Karpas-422 (cell line): ENCODE measurements at regions not wholly inside any gene's neighbourhood (a gene's known extent, or its start where the extent isn't known, plus 50 kb on each side); places are given as distances from the start of the nearest gene placed in this dataset.

Experiments used
- DNase-seq: peaks from one replicate; pipeline ENCODE4 v3.0.0-alpha.2; 2015
- H2AFZ ChIP-seq: fragments of 200-600 bp; sonication (generic); 2 replicates; pipeline ENCODE4 v1.6.1; 2014; ENCODE audit warnings: antibody characterized with exemption, low read length, mixed read lengths
- H3K27ac ChIP-seq: fragments of 200-600 bp; sonication (generic); 2 replicates; pipeline ENCODE4 v1.5.1; 2014; ENCODE audit warnings: mild to moderate bottlenecking, low read length, moderate library complexity
- H3K27me3 ChIP-seq: fragments of 200-600 bp; sonication (generic); 2 replicates; pipeline ENCODE4 v1.6.1; 2014; ENCODE audit warnings: low read length, mixed read lengths
- H3K36me3 ChIP-seq: fragments of 200-600 bp; sonication (generic); 2 replicates; pipeline ENCODE4 v1.6.1; 2014; ENCODE audit warnings: low read length, mixed read lengths; ENCODE audit not compliant: insufficient read depth
- H3K4me1 ChIP-seq: fragments of 200-600 bp; sonication (generic); 2 replicates; pipeline ENCODE4 v1.6.1; 2014; ENCODE audit warnings: mild to moderate bottlenecking, low read length, mixed read lengths
- H3K4me2 ChIP-seq: fragments of 200-600 bp; sonication (generic); 2 replicates; pipeline ENCODE4 v1.6.1; 2014; ENCODE audit warnings: low read length, low read depth, mild to moderate bottlenecking; ENCODE audit not compliant: poor library complexity, severe bottlenecking
- H3K4me3 ChIP-seq: fragments of 200-600 bp; sonication (generic); 2 replicates; pipeline ENCODE4 v1.5.1; 2014; ENCODE audit warnings: mild to moderate bottlenecking, antibody characterized with exemption, low read length, mixed read lengths
- H3K79me2 ChIP-seq: fragments of 200-600 bp; sonication (generic); 2 replicates; pipeline ENCODE4 v1.6.1; 2014; ENCODE audit warnings: mild to moderate bottlenecking, low read length, mixed read lengths
- H3K9ac ChIP-seq: fragments of 200-600 bp; sonication (generic); 2 replicates; pipeline ENCODE4 v1.6.0; 2014; ENCODE audit warnings: low read length
- H3K9me2 ChIP-seq: fragments of 200-600 bp; sonication (generic), shearing (Covaris generic); replicated peaks from 2 replicates; pipeline ENCODE4 v1.6.0; 2014; ENCODE audit warnings: mild to moderate bottlenecking, low read length, moderate library complexity; ENCODE audit not compliant: insufficient read depth
- H3K9me3 ChIP-seq: fragments of 300-700, 200-600 bp; sonication (generic); 2 replicates; pipeline ENCODE4 v1.6.1; 2014; ENCODE audit warnings: low read length, mixed read lengths
- H4K20me1 ChIP-seq: fragments of 200-600 bp; sonication (generic); 2 replicates; pipeline ENCODE4 v1.6.1; 2014; ENCODE audit warnings: mild to moderate bottlenecking, antibody characterized with exemption, low read length, low read depth; ENCODE audit not compliant: insufficient read depth

GRCh38 chr3:127454051-127454450, 136.5 kb downstream of the TPRA1 start:
- H2AFZ ChIP-seq = no peak overlapping the region
- no peak overlapping the region for H3K27ac ChIP-seq
- H3K27me3 ChIP-seq = no peaks in the 10 kb centered on the region
- no peaks in the 10 kb centered on the region for H3K9me2 ChIP-seq
- DNase-seq = no peak
- H4K20me1 ChIP-seq = peaks cover 11% of the 10 kb centered on the region
- H3K9ac ChIP-seq = no peak overlapping the region
- H3K4me2 ChIP-seq = no peak overlapping the region
- no peaks in the 10 kb centered on the region for H3K79me2 ChIP-seq
- H3K36me3 ChIP-seq = no peaks in the 10 kb centered on the region
- no peaks in the 10 kb centered on the region for H3K4me1 ChIP-seq
- no peak overlapping the region for H3K4me3 ChIP-seq
- H3K9me3 ChIP-seq = no peaks in the 10 kb centered on the region

- no peak for DNase-seq
- Histone ChIP-seq H3K27me3 (no peaks in the 10 kb centered on the region), H4K20me1 (no peaks in the 10 kb centered on the region; the same call in 1 of the 2 replicates), H3K79me2 (no peaks in the 10 kb centered on the region), H3K9ac (no peak overlapping the region), H3K27ac (no peak overlapping the region), H3K4me3 (no peak overlapping the region), H3K9me2 (no peaks in the 10 kb centered on the region), H3K4me1 (no peaks in the 10 kb centered on the region), H2AFZ (no peak overlapping the region), H3K9me3 (no peaks in the 10 kb centered on the region), H3K36me3 (no peaks in the 10 kb centered on the region), H3K4me2 (no peak overlapping the region)
Measured at GRCh38 chr3:127452321-127452821, 138.2 kb downstream of the TPRA1 start.

GRCh38 chr3:127451321-127451720, 139.2 kb downstream of the TPRA1 start:
- Histone ChIP-seq H3K36me3 (no peaks in the 10 kb centered on the region), H3K4me3 (no peak overlapping the region), H3K4me2 (no peak overlapping the region), H3K9me2 (no peaks in the 10 kb centered on the region), H3K9ac (no peak overlapping the region), H4K20me1 (no peaks in the 10 kb centered on the region; the same call in 1 of the 2 replicates), H3K27me3 (no peaks in the 10 kb centered on the region), H3K4me1 (no peaks in the 10 kb centered on the region), H3K9me3 (no peaks in the 10 kb centered on the region), H2AFZ (no peak overlapping the region), H3K27ac (no peak overlapping the region), H3K79me2 (no peaks in the 10 kb centered on the region)
- no peak for DNase-seq

DNA sequence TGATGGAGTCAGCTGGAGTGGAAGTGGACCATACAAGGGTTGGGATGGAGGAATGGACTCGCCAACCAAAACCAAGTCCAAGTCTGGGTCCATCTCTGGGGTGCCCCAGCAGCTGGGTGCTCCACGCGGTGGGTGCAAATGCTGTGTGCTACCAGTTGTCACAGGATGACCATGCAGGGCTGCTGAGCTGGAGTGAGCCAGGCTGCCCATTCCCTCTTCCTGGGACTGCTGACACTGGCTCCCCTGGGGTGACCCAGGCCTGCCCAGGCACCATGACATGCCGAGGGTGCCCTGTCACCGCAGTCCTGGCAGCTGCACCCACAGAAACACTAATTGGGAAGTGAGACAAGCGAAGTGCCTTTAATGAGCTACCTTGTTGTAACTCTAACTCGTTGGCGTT, 140.2 kb downstream of the TPRA1 start:
- no peaks in the 10 kb centered on the region for H3K79me2 ChIP-seq
- no peaks in the 10 kb centered on the region for H3K36me3 ChIP-seq
- H2AFZ ChIP-seq = no peak overlapping the region
- DNase-seq = no peak
- no peaks in the 10 kb centered on the region for H4K20me1 ChIP-seq
- no peak overlapping the region for H3K4me3 ChIP-seq
- H3K4me2 ChIP-seq = no peak overlapping the region
- no peaks in the 10 kb centered on the region for H3K4me1 ChIP-seq
- H3K27me3 ChIP-seq = no peaks in the 10 kb centered on the region
- H3K9ac ChIP-seq = no peak overlapping the region
- no peaks in the 10 kb centered on the region for H3K9me3 ChIP-seq
- no peaks in the 10 kb centered on the region for H3K9me2 ChIP-seq
- H3K27ac ChIP-seq = no peak overlapping the region

- no peaks in the 10 kb centered on the region for H4K20me1 ChIP-seq
- H3K9me3 ChIP-seq = no peaks in the 10 kb centered on the region
- no peaks in the 10 kb centered on the region for H3K27me3 ChIP-seq
- H3K79me2 ChIP-seq = no peaks in the 10 kb centered on the region
- no peak overlapping the region for H3K27ac ChIP-seq
- no peak overlapping the region for H3K4me3 ChIP-seq
- H3K36me3 ChIP-seq = no peaks in the 10 kb centered on the region
- H3K4me1 ChIP-seq = no peaks in the 10 kb centered on the region
- H3K9me2 ChIP-seq = no peaks in the 10 kb centered on the region
- no peak overlapping the region for H3K4me2 ChIP-seq
- no peak overlapping the region for H3K9ac ChIP-seq
- DNase-seq = no peak
- no peak overlapping the region for H2AFZ ChIP-seq
Measured at GRCh38 chr3:127449486-127450212, 140.9 kb downstream of the TPRA1 start.

GRCh38 chr3:127448671-127449070, 141.9 kb downstream of the TPRA1 start:
- no peak overlapping the region for H3K4me3 ChIP-seq
- H3K9ac ChIP-seq = no peak overlapping the region
- H3K79me2 ChIP-seq = no peaks in the 10 kb centered on the region
- no peaks in the 10 kb centered on the region for H3K27me3 ChIP-seq
- no peaks in the 10 kb centered on the region for H3K9me3 ChIP-seq
- no peaks in the 10 kb centered on the region for H3K9me2 ChIP-seq
- DNase-seq = no peak
- H3K27ac ChIP-seq = no peak overlapping the region
- H4K20me1 ChIP-seq = no peaks in the 10 kb centered on the region
- H2AFZ ChIP-seq = no peak overlapping the region
- no peaks in the 10 kb centered on the region for H3K36me3 ChIP-seq
- H3K4me1 ChIP-seq = no peaks in the 10 kb centered on the region
- no peak overlapping the region for H3K4me2 ChIP-seq

- H3K4me2 ChIP-seq = no peak overlapping the region
- no peak overlapping the region for H3K4me3 ChIP-seq
- no peaks in the 10 kb centered on the region for H4K20me1 ChIP-seq
- no peaks in the 10 kb centered on the region for H3K9me3 ChIP-seq
- H3K27ac ChIP-seq = no peak overlapping the region
- no peak overlapping the region for H3K9ac ChIP-seq
- H3K79me2 ChIP-seq = no peaks in the 10 kb centered on the region
- no peaks in the 10 kb centered on the region for H3K27me3 ChIP-seq
- no peak overlapping the region for H2AFZ ChIP-seq
- no peaks in the 10 kb centered on the region for H3K9me2 ChIP-seq
- no peaks in the 10 kb centered on the region for H3K36me3 ChIP-seq
- no peaks in the 10 kb centered on the region for H3K4me1 ChIP-seq
- peak; percentile 60 for DNase-seq
Measured at GRCh38 chr3:127448161-127448561, 142.4 kb downstream of the TPRA1 start.

DNA sequence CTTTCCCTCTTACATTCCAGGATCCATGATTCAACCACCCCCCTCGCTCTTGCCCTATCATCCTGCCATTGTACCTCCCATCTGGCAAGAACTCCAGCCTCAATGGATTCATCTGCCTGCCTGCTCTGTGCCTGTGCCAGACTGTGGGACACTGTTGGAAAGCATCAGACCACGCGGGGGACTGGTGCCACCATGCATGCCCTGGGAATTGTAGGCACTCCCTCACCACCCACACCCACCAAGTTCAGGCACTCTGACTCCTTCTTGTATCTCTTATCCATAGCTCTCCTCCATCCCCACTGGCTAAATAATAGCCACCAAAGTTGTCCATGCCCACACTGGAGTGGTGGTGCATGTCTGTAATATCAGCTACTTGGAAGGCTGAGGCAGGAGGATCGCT, 143.8 kb downstream of the TPRA1 start:
- no peak overlapping the region for H3K9ac ChIP-seq

More for the DNA sequence above, 143.8 kb downstream of the TPRA1 start:
- no peaks in the 10 kb centered on the region for H3K79me2 ChIP-seq
- no peak overlapping the region for H2AFZ ChIP-seq
- H3K27me3 ChIP-seq = no peaks in the 10 kb centered on the region
- no peak overlapping the region for H3K4me2 ChIP-seq
- H3K4me3 ChIP-seq = no peak overlapping the region
- no peaks in the 10 kb centered on the region for H3K36me3 ChIP-seq
- no peak overlapping the region for H3K27ac ChIP-seq
- no peaks in the 10 kb centered on the region for H3K4me1 ChIP-seq
- DNase-seq = no peak
- 0 out of 2 replicates have a peak, but pooled peaks cover 1% of the 10 kb centered on the region for H4K20me1 ChIP-seq
- H3K9me2 ChIP-seq = no peaks in the 10 kb centered on the region
- H3K9me3 ChIP-seq = no peaks in the 10 kb centered on the region
